ENCODE measurements at regions not wholly inside any gene's neighbourhood (a gene's known extent, or its start where the extent isn't known, plus 50 kb on each side); places are given as distances from the start of the nearest gene placed in this dataset.

GRCh38 chr6:134740027-134740373, 209.9 kb downstream of the ALDH8A1 start:
- TF ChIP-seq CTCF (conservative IDR thresholded peaks at IDR 0.05 in 1 of 2, IDR thresholded peaks at IDR 0.05 in 1 of 2; ENCODE audit: low read depth in 1 of 2, low read length in 2 of 2): no peak
- no peak for TF ChIP-seq EZH2 (IDR thresholded peaks at IDR 0.05; ENCODE audit: low read length, missing control alignments)
